Liver (tissue), 8 donors: ENCODE measurements at regions not wholly inside any gene's neighbourhood (a gene's known extent, or its start where the extent isn't known, plus 50 kb on each side); places are given as distances from the start of the nearest gene placed in this dataset.

Source experiments
- DNase-seq: peaks from one replicate; pipeline ENCODE4 v3.0.0-alpha.2; 2017; ENCODE audit warnings: low spot score
- H3K27ac ChIP-seq, 2 donors: one replicate each; pipeline ENCODE4 v1.7.0; 2013; ENCODE audit warnings: inconsistent platforms in 2 of 2, low read length in 2 of 2, control low read depth in 1 of 2, low read depth in 1 of 2, mild to moderate bottlenecking in 1 of 2
- H3K27me3 ChIP-seq, 4 donors: one replicate each; pipeline versions ENCODE4 v1.6.1 to v1.7.0; 2013; ENCODE audit warnings: low read length in 3 of 4, inconsistent platforms in 1 of 4, mild to moderate bottlenecking in 1 of 4, moderate library complexity in 1 of 4; ENCODE audit not compliant: control insufficient read depth in 4 of 4, insufficient read depth in 4 of 4
- H3K36me3 ChIP-seq, 4 donors: one replicate each; pipeline versions ENCODE4 v1.6.1 to v1.7.0; 2013; ENCODE audit warnings: low read length in 3 of 4, mild to moderate bottlenecking in 3 of 4, low read depth in 1 of 4, moderate library complexity in 1 of 4; ENCODE audit not compliant: control insufficient read depth in 4 of 4, insufficient read depth in 3 of 4
- H3K4me1 ChIP-seq, 4 donors: one replicate each; pipeline versions ENCODE4 v1.6.1 to v1.7.0; 2013; ENCODE audit warnings: low read length in 3 of 4, mild to moderate bottlenecking in 3 of 4, moderate library complexity in 1 of 4; ENCODE audit not compliant: control insufficient read depth in 4 of 4, insufficient read depth in 4 of 4
- H3K4me3 ChIP-seq, 3 donors: one replicate each; pipeline versions ENCODE4 v1.6.1 to v1.7.0; 2013; ENCODE audit warnings: low read length in 3 of 3, control low read depth in 1 of 3, low read depth in 1 of 3, mild to moderate bottlenecking in 1 of 3
- H3K9ac ChIP-seq, 2 donors: one replicate each; pipeline ENCODE4 v1.7.0; 2013; ENCODE audit warnings: low read length in 2 of 2, mild to moderate bottlenecking in 2 of 2, moderate library complexity in 2 of 2, control low read depth in 1 of 2, low read depth in 1 of 2
- H3K9me3 ChIP-seq, 4 donors: one replicate each; pipeline versions ENCODE4 v1.6.1 to v1.7.0; 2013; ENCODE audit warnings: low read length in 3 of 4; ENCODE audit not compliant: control insufficient read depth in 4 of 4
- ATF3 ChIP-seq: IDR thresholded peaks from 2 replicates; pipeline ENCODE4 v1.6.1; 2016; ENCODE audit warnings: antibody characterized with exemption
- CTCF ChIP-seq: fragments of 150-350 bp; IDR thresholded peaks from 2 replicates; pipeline ENCODE4 v1.5.1; 2017; ENCODE audit warnings: improper control_type of control experiment, low read depth, low read length; ENCODE audit not compliant: missing input control
- EGR1 ChIP-seq, 2 donors: IDR thresholded peaks; 2 replicates each; pipeline ENCODE4 v1.6.1; 2016 to 2018; ENCODE audit warnings: antibody characterized with exemption in 2 of 2, low read depth in 2 of 2
- FOXA1 ChIP-seq: IDR thresholded peaks from 2 replicates; pipeline ENCODE4 v1.6.1; 2016; ENCODE audit warnings: antibody characterized with exemption
- FOXA2 ChIP-seq: IDR thresholded peaks from 2 replicates; pipeline ENCODE4 v1.6.1; 2016; ENCODE audit warnings: antibody characterized with exemption
- HNF4A ChIP-seq, 2 donors: conservative IDR thresholded peaks; 2 replicates each; pipeline ENCODE4 v1.6.1; 2016; ENCODE audit warnings: antibody characterized with exemption in 2 of 2, mild to moderate bottlenecking in 2 of 2
- JUND ChIP-seq, 2 donors: IDR thresholded peaks; 2 replicates each; pipeline ENCODE4 v1.6.1; 2016; ENCODE audit warnings: antibody characterized with exemption in 2 of 2
- MAX ChIP-seq: IDR thresholded peaks from 2 replicates; pipeline ENCODE4 v1.6.1; 2016; ENCODE audit warnings: antibody characterized with exemption
- NR2F2 ChIP-seq: IDR thresholded peaks from 2 replicates; pipeline ENCODE4 v1.6.1; 2016; ENCODE audit warnings: antibody characterized with exemption
- RXRA ChIP-seq, 2 donors: IDR thresholded peaks; 2 replicates each; pipeline ENCODE4 v1.6.1; 2017 to 2018; ENCODE audit warnings: antibody characterized with exemption in 2 of 2, mild to moderate bottlenecking in 1 of 2
- SP1 ChIP-seq: IDR thresholded peaks from 2 replicates; pipeline ENCODE4 v1.6.1; 2018; ENCODE audit warnings: antibody characterized with exemption, mild to moderate bottlenecking
- TAF1 ChIP-seq: conservative IDR thresholded peaks from 2 replicates; pipeline ENCODE4 v1.6.1; 2016; ENCODE audit warnings: antibody characterized with exemption, mild to moderate bottlenecking
- YY1 ChIP-seq: IDR thresholded peaks from 2 replicates; pipeline ENCODE4 v1.6.1; 2016; ENCODE audit warnings: antibody characterized with exemption, mild to moderate bottlenecking
- WGBS: extraction: QIAGEN DNeasy Blood & Tissue Kit; methylation state at CpG from one replicate; pipeline ENCODE4 v1.1.7; 2013; 5-methylcytosine and 5-hydroxymethylcytosine counted together
- TF ChIP-seq, protein P1 (sequence below): IDR thresholded peaks from 2 replicates; pipeline ENCODE4 v1.6.1; 2016; ENCODE audit warnings: antibody characterized with exemption, mild to moderate bottlenecking
- donor health status: healthy.
- donor health status: healthy.
- donor health status: healthy.
- donor health status: healthy.
- donor health status: healthy.

DNA sequence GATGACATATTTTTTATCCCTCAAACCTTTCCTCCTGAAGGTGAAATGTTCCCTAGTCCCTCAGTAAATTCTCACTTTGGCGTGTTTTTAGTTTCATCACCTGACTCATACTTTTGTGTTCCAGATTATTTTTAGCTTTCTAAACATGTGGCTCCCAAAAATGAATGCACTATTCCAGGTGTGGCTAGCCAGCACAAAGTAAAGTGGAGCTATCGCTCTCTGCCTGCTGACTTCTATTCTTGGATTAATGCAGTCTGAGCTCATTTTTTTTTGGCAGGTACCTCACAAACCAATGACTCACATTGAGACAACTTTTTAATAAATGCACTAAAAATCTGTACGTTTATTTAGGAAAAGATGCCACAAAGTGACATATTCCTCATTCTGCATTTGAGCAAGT lies 58.8 kb upstream of the LANCL2 start:
- WGBS = 91% methylated on average over 3 of the region's 3 CpGs
- TF ChIP-seq FOXA2 = no peak
- TF ChIP-seq ATF3 = no peak
- TF ChIP-seq JUND (IDR thresholded peaks at IDR 0.05) = no peak
- TF ChIP-seq, protein P1, sequence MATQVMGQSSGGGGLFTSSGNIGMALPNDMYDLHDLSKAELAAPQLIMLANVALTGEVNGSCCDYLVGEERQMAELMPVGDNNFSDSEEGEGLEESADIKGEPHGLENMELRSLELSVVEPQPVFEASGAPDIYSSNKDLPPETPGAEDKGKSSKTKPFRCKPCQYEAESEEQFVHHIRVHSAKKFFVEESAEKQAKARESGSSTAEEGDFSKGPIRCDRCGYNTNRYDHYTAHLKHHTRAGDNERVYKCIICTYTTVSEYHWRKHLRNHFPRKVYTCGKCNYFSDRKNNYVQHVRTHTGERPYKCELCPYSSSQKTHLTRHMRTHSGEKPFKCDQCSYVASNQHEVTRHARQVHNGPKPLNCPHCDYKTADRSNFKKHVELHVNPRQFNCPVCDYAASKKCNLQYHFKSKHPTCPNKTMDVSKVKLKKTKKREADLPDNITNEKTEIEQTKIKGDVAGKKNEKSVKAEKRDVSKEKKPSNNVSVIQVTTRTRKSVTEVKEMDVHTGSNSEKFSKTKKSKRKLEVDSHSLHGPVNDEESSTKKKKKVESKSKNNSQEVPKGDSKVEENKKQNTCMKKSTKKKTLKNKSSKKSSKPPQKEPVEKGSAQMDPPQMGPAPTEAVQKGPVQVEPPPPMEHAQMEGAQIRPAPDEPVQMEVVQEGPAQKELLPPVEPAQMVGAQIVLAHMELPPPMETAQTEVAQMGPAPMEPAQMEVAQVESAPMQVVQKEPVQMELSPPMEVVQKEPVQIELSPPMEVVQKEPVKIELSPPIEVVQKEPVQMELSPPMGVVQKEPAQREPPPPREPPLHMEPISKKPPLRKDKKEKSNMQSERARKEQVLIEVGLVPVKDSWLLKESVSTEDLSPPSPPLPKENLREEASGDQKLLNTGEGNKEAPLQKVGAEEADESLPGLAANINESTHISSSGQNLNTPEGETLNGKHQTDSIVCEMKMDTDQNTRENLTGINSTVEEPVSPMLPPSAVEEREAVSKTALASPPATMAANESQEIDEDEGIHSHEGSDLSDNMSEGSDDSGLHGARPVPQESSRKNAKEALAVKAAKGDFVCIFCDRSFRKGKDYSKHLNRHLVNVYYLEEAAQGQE = no peak
- TF ChIP-seq TAF1 = no peak
- no peak for TF ChIP-seq YY1
- no peak for TF ChIP-seq SP1
- no peak for TF ChIP-seq FOXA1
- no peak for TF ChIP-seq MAX
- no peak for TF ChIP-seq EGR1 (IDR thresholded peaks at IDR 0.05; ENCODE audit: low read depth in 2 of 2)
- no peak for TF ChIP-seq CTCF
- no peak for TF ChIP-seq RXRA (IDR thresholded peaks at IDR 0.05)
- no peak for TF ChIP-seq HNF4A (conservative IDR thresholded peaks at IDR 0.05)
- TF ChIP-seq NR2F2 = no peak
- H3K36me3 ChIP-seq = no peaks in the 10 kb centered on the region

GRCh38 chr7:55307123-55307916 lies 57.8 kb upstream of the LANCL2 start:
- Histone ChIP-seq H3K27me3 (peaks cover 0 to 4% (median 0%) of the 10 kb centered on the region in 4 donors), H3K4me3 (no peak overlapping the region), H3K36me3 (no peaks in the 10 kb centered on the region), H3K9ac (no peak overlapping the region), H3K4me1 (no peaks in the 10 kb centered on the region), H3K9me3 (no peaks in the 10 kb centered on the region), H3K27ac (no peak overlapping the region)
- no peak for DNase-seq
- TF ChIP-seq MAX (no peak), HNF4A (conservative IDR thresholded peaks at IDR 0.05) (peak in 1 of 2 donors; percentile 4), ATF3 (peak; percentile 38)
- 79% methylated on average over 4 of the region's 4 CpGs for whole genome bisulfite sequencing

More for the DNA sequence above, 58.8 kb upstream of the LANCL2 start:
- Histone ChIP-seq H3K9ac (no peak overlapping the region), H3K27ac (no peak overlapping the region), H3K9me3 (no peaks in the 10 kb centered on the region), H3K4me3 (no peak overlapping the region), H3K27me3 (peaks cover 0 to 4% (median 0%) of the 10 kb centered on the region in 4 donors), H3K4me1 (no peaks in the 10 kb centered on the region)
- DNase-seq = no peak
